A673 (cell line): ENCODE measurements at regions not wholly inside any gene's neighbourhood (a gene's known extent, or its start where the extent isn't known, plus 50 kb on each side); places are given as distances from the start of the nearest gene placed in this dataset.

Experiments used
- BruUV-seq: library from RNA; stranded (reverse); fragments of 400-500 nt; replicated peaks from 2 replicates; lab custom pipeline; 2021; lab: Mats Ljungman, UMichigan
- CTCF ChIA-PET: fragments of 300-600 bp; sonication (Branson Sonifier 250); formaldehyde crosslinking; loops from one replicate; lab custom pipeline; 2022; ENCODE audit warnings: antibody characterized with exemption; lab: Charles Lee
- POLR2A ChIA-PET: fragments of 300-600 bp; sonication (Branson Sonifier 250); formaldehyde crosslinking; loops from one replicate; lab custom pipeline; 2022; ENCODE audit warnings: antibody characterized with exemption; ENCODE audit not compliant: low non-redundant PET; lab: Charles Lee
- DNase-seq: peaks from one replicate; pipeline ENCODE4 v3.0.0-alpha.2; 2015; ENCODE audit warnings: low spot score
- H3K27ac ChIP-seq: fragments of 200-600 bp; sonication (generic); 2 replicates; pipeline ENCODE4 v1.5.1; 2016; ENCODE audit warnings: mixed run types, low read depth, mild to moderate bottlenecking, mixed read lengths, antibody characterized with exemption, low read length; ENCODE audit not compliant: poor library complexity, severe bottlenecking
- H3K27me3 ChIP-seq: fragments of 200-600 bp; sonication (generic); replicated peaks from 2 replicates; pipeline ENCODE4 v1.6.1; 2017; ENCODE audit warnings: mixed run types, low read depth, mild to moderate bottlenecking, mixed read lengths, antibody characterized with exemption, low read length; ENCODE audit not compliant: insufficient read depth, poor library complexity
- H3K36me3 ChIP-seq: fragments of 200-600 bp; sonication (generic); 2 replicates; pipeline ENCODE4 v1.6.1; 2016; ENCODE audit warnings: mixed run types, mild to moderate bottlenecking, mixed read lengths, antibody characterized with exemption, low read length; ENCODE audit not compliant: insufficient read depth, poor library complexity, severe bottlenecking
- H3K4me1 ChIP-seq: fragments of 200-600 bp; sonication (generic); 2 replicates; pipeline ENCODE4 v1.6.1; 2017; ENCODE audit warnings: mixed run types, mild to moderate bottlenecking, mixed read lengths, antibody characterized with exemption, low read length; ENCODE audit not compliant: insufficient read depth, poor library complexity, severe bottlenecking
- H3K4me3 ChIP-seq: fragments of 200-600 bp; sonication (generic); 2 replicates; pipeline ENCODE4 v1.5.1; 2016; ENCODE audit warnings: low read depth, mixed run types, mild to moderate bottlenecking, mixed read lengths, low read length; ENCODE audit not compliant: poor library complexity, severe bottlenecking
- H3K9me3 ChIP-seq: fragments of 200-600 bp; sonication (generic); 2 replicates; pipeline ENCODE4 v1.6.1; 2016; ENCODE audit warnings: mixed run types, low read depth, mild to moderate bottlenecking, mixed read lengths, antibody characterized with exemption, low read length; ENCODE audit not compliant: poor library complexity, severe bottlenecking
- CTCF ChIP-seq: fragments of 300-800, 200-600 bp; sonication (generic); conservative IDR thresholded peaks from 2 replicates; pipeline ENCODE4 v1.5.1; 2017; ENCODE audit warnings: low read depth, mild to moderate bottlenecking, antibody characterized with exemption, low read length, moderate library complexity, mixed read lengths
- EZH2 ChIP-seq: fragments of 200-600 bp; sonication (generic); IDR thresholded peaks from 2 replicates; pipeline ENCODE4 v1.6.1; 2017; ENCODE audit warnings: borderline replicate concordance, low read depth, mild to moderate bottlenecking, mixed read lengths, antibody characterized with exemption, low read length; ENCODE audit not compliant: poor library complexity, severe bottlenecking
- intact Hi-C: fragments of 100-400 bp; cut with micrococcal nuclease; formaldehyde crosslinking; loops from one replicate; pipeline ENCODE4 v1.10.0; 2022; ENCODE audit not compliant: unreplicated experiment

DNA sequence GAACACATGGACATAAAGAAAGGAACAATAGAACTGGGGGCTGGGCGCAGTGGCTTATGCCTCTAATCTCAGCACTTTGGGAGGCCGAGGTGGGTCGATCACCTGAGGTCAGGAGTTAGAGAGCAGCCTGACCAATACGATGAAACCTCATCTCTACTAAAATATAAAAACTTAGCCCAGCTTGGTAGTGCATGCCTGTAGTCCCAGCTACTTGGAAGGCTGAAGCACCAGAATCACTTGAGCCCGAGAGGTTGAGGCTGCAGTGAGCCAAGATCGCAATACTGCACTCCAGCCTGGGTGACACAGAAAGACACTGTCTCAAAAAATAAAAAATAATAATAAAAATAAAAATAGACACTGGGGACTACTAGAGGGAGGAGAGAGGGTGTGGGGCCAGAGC lies 154.5 kb downstream of the SEC23A start:
- no peak overlapping the region for H3K4me3 ChIP-seq
- ChIA-PET CTCF (no interaction called here), POLR2A (no interaction called here)
- no peaks in the 10 kb centered on the region for H3K27me3 ChIP-seq
- BruUV-seq: no TSS peak
- intact Hi-C loops: no loop called here
- no peak for DNase-seq
- H3K36me3 ChIP-seq: no peaks in the 10 kb centered on the region
- H3K27ac ChIP-seq: no peak overlapping the region
- H3K9me3 ChIP-seq: peaks cover 6% of the 10 kb centered on the region
- peaks cover 6% of the 10 kb centered on the region for H3K4me1 ChIP-seq
- no peak for TF ChIP-seq EZH2
- TF ChIP-seq CTCF: no peak

- BruUV-seq: no TSS peak
- H3K4me3 ChIP-seq: no peak overlapping the region
- no peak overlapping the region for H3K27ac ChIP-seq
- peaks cover 6% of the 10 kb centered on the region for H3K4me1 ChIP-seq
- no peaks in the 10 kb centered on the region for H3K27me3 ChIP-seq
- peaks cover 6% of the 10 kb centered on the region for H3K9me3 ChIP-seq
- peak; percentile 52 for DNase-seq
- intact Hi-C loops: no loop called here
- ChIA-PET CTCF (no interaction called here), POLR2A (no interaction called here)
- no peak for TF ChIP-seq CTCF
- TF ChIP-seq EZH2: no peak
- no peaks in the 10 kb centered on the region for H3K36me3 ChIP-seq
These were observed 154.9 kb downstream of the SEC23A start for GRCh38 chr14:38948171-38948570.

GRCh38 chr14:38947343-38947742 lies 155.7 kb downstream of the SEC23A start:
- no peak for TF ChIP-seq EZH2
- TF ChIP-seq CTCF: no peak
- peaks cover 6% of the 10 kb centered on the region for H3K4me1 ChIP-seq
- CTCF ChIA-PET: no interaction called here
- DNase-seq: no peak
- BruUV-seq: no TSS peak
- no peaks in the 10 kb centered on the region for H3K27me3 ChIP-seq
- H3K27ac ChIP-seq: no peak overlapping the region
- H3K36me3 ChIP-seq: no peaks in the 10 kb centered on the region
- intact Hi-C loops: no loop called here
- no peak overlapping the region for H3K4me3 ChIP-seq
- H3K9me3 ChIP-seq: peaks cover 6% of the 10 kb centered on the region
- POLR2A ChIA-PET: no interaction called here
